ENCODE measurements at regions not wholly inside any gene's neighbourhood (a gene's known extent, or its start where the extent isn't known, plus 50 kb on each side); places are given as distances from the start of the nearest gene placed in this dataset.

- Histone ChIP-seq H3K27ac (no peak overlapping the region), H3K9me3 (no peaks in the 10 kb centered on the region), H3K4me1 (peaks cover 5 to 10% of the 10 kb centered on the region in 2 donors), H3K4me3 (replicated peaks in 1 of 3) (no peak overlapping the region), H3K36me3 (no peaks in the 10 kb centered on the region), H3K27me3 (no peaks in the 10 kb centered on the region)
- 78 to 82% methylated on average over 7 of the region's 7 CpGs for WGBS, 2 donors
- no peak for DNase-seq
- intact Hi-C loops (cut with DNase I) = no loop called here
- no peak for TF ChIP-seq CTCF (IDR thresholded peaks at IDR 0.05)
- TF ChIP-seq POLR2A (IDR thresholded peaks at IDR 0.05) = no peak
Observed at GRCh38 chr3:187802203-187802927, 57.1 kb upstream of the BCL6 start.

GRCh38 chr3:187802928-187803259 lies 57.6 kb upstream of the BCL6 start:
- Histone ChIP-seq H3K27me3 (no peaks in the 10 kb centered on the region), H3K36me3 (no peaks in the 10 kb centered on the region), H3K9me3 (no peaks in the 10 kb centered on the region), H3K4me3 (replicated peaks in 1 of 3) (no peak overlapping the region), H3K4me1 (peaks cover 5 to 10% of the 10 kb centered on the region in 2 donors), H3K27ac (no peak overlapping the region)
- DNase-seq = no peak
- TF ChIP-seq CTCF (IDR thresholded peaks at IDR 0.05) (no peak), POLR2A (IDR thresholded peaks at IDR 0.05) (no peak)
- intact Hi-C loops (cut with DNase I) = no loop called here
- 89 to 92% methylated on average over 9 of the region's 9 CpGs for WGBS, 2 donors

GRCh38 chr3:187804120-187804744 lies 59.0 kb upstream of the BCL6 start:
- intact Hi-C loops (cut with DNase I) = no loop called here
- Histone ChIP-seq H3K9me3 (no peaks in the 10 kb centered on the region), H3K27me3 (no peaks in the 10 kb centered on the region), H3K27ac (no peak overlapping the region), H3K4me1 (peaks cover 11 to 20% of the 10 kb centered on the region in 2 donors), H3K4me3 (replicated peaks in 1 of 3) (no peak overlapping the region), H3K36me3 (no peaks in the 10 kb centered on the region)
- TF ChIP-seq CTCF (IDR thresholded peaks at IDR 0.05) (no peak), POLR2A (IDR thresholded peaks at IDR 0.05) (no peak)
- 88 to 89% methylated on average over 11 of the region's 11 CpGs for WGBS, 2 donors
- no peak for DNase-seq

- WGBS, 2 donors = 68 to 74% methylated on average over 7 of the region's 7 CpGs
- no peak for DNase-seq
- intact Hi-C loops (cut with DNase I) = no loop called here
Observed at GRCh38 chr3:187804745-187805121, 59.5 kb upstream of the BCL6 start.

More at GRCh38 chr3:187804745-187805121, 59.5 kb upstream of the BCL6 start:
- no peak for TF ChIP-seq CTCF (IDR thresholded peaks at IDR 0.05)
- no peak for TF ChIP-seq POLR2A (IDR thresholded peaks at IDR 0.05)
- Histone ChIP-seq H3K4me1 (peaks cover 15 to 21% of the 10 kb centered on the region in 2 donors), H3K36me3 (no peaks in the 10 kb centered on the region), H3K9me3 (no peaks in the 10 kb centered on the region), H3K27me3 (no peaks in the 10 kb centered on the region), H3K4me3 (replicated peaks in 1 of 3) (no peak overlapping the region), H3K27ac (no peak overlapping the region)

Data from thyroid gland (tissue), 4 donors.